ENCODE measurements at regions not wholly inside any gene's neighbourhood (a gene's known extent, or its start where the extent isn't known, plus 50 kb on each side); places are given as distances from the start of the nearest gene placed in this dataset.

GRCh38 chr1:188394677-188395076, 1565.9 kb downstream of the PLA2G4A start:
- TF ChIP-seq, protein P1, sequence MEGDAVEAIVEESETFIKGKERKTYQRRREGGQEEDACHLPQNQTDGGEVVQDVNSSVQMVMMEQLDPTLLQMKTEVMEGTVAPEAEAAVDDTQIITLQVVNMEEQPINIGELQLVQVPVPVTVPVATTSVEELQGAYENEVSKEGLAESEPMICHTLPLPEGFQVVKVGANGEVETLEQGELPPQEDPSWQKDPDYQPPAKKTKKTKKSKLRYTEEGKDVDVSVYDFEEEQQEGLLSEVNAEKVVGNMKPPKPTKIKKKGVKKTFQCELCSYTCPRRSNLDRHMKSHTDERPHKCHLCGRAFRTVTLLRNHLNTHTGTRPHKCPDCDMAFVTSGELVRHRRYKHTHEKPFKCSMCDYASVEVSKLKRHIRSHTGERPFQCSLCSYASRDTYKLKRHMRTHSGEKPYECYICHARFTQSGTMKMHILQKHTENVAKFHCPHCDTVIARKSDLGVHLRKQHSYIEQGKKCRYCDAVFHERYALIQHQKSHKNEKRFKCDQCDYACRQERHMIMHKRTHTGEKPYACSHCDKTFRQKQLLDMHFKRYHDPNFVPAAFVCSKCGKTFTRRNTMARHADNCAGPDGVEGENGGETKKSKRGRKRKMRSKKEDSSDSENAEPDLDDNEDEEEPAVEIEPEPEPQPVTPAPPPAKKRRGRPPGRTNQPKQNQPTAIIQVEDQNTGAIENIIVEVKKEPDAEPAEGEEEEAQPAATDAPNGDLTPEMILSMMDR (IDR thresholded peaks at IDR 0.05) = no peak
- no peak for TF ChIP-seq POLR2AphosphoS5 (IDR thresholded peaks at IDR 0.05)

Measured in sigmoid colon (tissue), 4 donors.